ENCODE measurements at regions not wholly inside any gene's neighbourhood (a gene's known extent, or its start where the extent isn't known, plus 50 kb on each side); places are given as distances from the start of the nearest gene placed in this dataset.

- TF ChIP-seq ELF4 (IDR thresholded peaks at IDR 0.05) (no peak), SUZ12 (IDR thresholded peaks at IDR 0.05) (no peak), LEF1 (IDR thresholded peaks at IDR 0.05; ENCODE audit: borderline replicate concordance) (no peak), ARNT (IDR thresholded peaks at IDR 0.05) (no peak), PKNOX1 (IDR thresholded peaks at IDR 0.05) (no peak), BHLHE40 (IDR thresholded peaks at IDR 0.05; ENCODE audit: borderline replicate concordance) (no peak), SP1 (IDR thresholded peaks at IDR 0.05) (no peak), ZNF384 (IDR thresholded peaks at IDR 0.05) (no peak)
Observed at GRCh38 chr16:5938607-5939006, 841.0 kb upstream of the EEF2KMT start.
